IPS DF 4.7 (cell line): ENCODE measurements at regions not wholly inside any gene's neighbourhood (a gene's known extent, or its start where the extent isn't known, plus 50 kb on each side); places are given as distances from the start of the nearest gene placed in this dataset.

ENCODE experiments used
- DNase-seq: peaks from one replicate; pipeline ENCODE4 v3.0.0-alpha.2; 2013; ENCODE audit warnings: low spot score; ENCODE audit errors: extremely low read depth

DNA sequence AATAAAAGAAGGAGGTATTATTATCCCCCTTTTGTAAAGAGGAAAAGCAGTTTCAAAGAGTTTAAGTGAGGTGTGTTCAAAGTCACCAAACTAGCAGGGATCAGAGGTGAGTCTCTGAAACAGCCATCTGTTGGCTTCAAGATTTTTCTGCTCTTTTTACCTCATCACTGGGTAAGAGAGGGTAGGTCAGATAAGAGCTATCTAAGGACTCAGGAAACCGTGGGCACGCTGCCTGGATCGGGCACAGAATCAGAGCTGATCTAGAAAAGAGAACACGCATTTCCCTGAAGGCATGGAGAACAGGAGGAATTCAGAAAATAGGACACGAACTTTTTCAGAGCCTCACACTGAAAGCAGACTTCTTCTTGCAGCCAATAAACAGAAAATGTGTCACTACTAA, 65.8 kb upstream of the LY86 start:
- no peak for DNase-seq

DNA sequence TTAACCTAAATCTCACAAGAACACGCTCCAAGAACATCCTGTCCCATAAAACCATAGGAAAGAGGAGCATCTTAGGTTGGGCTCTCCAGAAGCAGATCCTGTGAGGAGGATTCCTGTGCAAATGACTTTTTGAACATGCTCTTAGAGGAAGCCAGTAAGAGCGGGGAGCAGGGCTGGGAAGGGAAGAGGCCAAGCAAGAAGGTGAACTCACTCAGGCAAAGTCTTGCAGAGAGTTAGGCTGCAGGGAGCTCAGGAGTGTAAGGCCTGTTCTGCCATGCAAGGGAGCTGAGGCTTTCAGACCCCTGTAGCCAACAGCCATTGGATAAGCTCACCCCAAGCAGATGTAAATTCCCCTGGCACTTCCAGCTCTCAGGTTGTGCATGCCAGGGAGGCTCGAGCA, 63.6 kb upstream of the LY86 start:
- DNase-seq, result no peak

DNA sequence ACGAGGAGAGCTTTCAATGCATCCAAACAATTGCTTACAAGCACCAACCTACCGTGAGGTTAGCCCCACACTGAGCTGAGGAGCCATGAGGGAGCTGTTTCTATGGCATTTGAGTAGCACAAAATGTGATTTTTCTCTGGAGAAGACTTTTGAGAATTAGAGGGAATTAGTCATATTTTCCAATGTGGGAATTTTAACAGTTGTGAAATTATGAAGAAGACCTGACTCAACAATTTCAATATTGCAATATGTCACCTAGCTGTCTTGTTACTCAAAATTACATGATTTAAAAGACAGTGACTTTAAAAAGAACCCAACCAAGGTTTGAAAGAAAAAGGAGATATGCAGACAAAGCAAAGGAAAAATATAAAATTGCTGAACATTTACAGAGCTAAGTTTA, 62.6 kb upstream of the LY86 start:
- no peak for DNase-seq

DNA sequence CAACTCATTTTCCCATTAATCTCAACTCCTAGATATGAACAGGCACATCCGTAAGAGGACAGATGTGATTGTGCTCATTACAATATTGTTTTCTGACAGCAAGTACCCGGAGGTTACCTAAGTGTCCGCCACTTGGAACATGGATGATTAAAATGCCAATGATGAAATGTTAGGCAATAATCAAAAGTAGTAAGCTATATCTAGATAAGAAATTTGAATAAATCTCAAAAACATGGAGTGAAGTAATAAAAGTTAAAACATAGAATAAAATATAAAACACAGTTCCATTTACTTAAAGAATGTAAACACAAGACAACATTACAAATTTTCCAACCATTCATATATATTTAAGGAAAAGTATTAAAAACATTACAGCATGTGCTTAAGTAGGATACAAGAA, 59.2 kb upstream of the LY86 start:
- no peak for DNase-seq

DNA sequence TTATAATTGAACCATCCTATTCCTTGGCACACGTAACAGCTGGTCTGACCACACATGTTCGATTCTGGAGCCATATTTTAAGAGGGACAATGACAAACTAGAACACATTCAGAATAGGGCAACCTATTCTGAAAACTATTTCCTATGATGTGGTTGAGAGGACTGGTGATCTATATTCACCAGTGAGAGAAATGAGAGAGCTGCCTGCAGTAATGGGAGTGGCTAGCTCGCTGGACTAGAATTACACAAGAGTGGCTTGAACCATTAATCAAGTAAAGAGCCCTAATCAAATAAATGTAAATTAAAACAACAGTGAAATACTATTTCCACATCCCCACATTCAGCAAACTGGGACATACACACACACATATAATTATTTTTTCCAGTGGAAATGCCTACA, 55.3 kb upstream of the LY86 start:
- no peak for DNase-seq

DNA sequence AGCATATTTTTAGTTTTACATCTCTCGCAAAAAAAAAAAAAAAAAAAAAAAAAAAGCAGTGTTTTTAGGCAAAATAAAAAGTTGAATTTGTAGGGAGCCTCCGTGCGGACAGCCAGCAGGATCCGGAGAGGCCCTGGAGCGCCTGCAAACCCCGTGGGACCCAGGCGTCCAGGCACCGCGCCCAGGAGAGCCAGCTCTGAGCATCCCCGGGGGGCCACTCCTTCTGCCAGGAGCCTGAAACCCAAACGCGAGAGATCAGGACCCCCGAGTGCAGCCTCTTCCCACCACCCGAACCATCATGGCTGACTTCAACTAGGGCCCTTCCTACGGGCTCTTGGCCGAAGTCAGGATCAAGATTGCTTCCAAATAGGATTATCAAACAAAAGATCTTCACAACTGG, 54.1 kb upstream of the LY86 start:
- DNase-seq, result no peak

DNA sequence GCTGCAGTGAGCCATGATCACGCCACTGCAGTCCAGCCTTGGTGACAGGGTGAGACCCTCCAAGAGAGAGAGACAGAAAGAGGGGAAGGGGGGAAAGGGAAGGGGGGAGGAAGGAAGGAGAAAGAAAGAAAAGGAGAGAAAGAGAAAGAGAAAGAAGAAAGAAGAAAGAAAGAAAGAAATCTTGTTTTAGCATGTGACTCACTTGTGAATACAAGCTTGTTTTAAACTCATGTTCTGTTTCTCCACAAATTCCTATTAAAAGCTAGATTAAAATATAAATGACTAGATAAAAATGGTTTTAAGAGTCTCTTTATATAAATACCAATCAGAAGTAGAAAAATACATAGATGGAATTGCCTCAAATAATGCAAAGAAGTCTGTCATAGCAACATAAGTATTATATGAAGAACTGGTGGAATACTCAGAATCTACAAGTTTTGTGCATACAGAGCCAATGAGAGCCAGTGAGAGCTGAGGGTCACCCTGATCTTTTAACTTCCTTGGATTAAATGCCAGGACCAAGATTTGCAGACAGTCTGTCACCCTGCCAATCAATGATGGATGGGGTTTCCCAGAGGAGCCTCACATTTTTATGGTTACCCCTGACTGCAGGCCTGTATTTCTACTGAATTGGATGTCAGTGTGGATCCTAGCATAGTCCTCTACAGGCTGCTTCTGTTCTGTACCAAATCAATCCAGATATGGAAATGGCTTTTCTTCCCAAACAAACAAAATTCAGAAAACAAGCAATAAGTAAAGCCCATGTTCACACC, 50.8 kb upstream of the LY86 start:
- DNase-seq, result no peak

DNA sequence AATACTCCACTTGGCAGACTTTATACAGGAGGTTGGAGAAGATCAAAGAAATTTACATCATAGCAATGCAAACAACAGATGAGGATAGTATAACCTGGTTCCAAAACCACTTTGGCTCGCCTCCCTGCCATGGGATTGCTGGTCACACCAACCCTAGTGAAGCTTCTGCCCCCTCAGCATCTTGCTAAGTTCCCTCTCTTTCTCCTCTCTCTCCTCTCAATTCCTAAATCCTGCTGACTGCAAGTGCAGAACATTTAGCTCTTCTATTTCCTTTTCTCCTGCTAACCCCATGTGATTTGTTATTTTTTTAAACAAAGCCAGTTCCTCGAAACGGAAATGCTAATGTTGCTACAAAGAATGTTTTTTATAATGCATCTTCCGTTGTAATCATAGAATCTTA, 50.3 kb upstream of the LY86 start:
- DNase-seq, result no peak
